Ishikawa (cell line): ENCODE measurements at regions not wholly inside any gene's neighbourhood (a gene's known extent, or its start where the extent isn't known, plus 50 kb on each side); places are given as distances from the start of the nearest gene placed in this dataset.

Experiments used
- CEBPB ChIP-seq: IDR thresholded peaks from 2 replicates; pipeline ENCODE4 v1.6.1; 2012
- CREB1 ChIP-seq: IDR thresholded peaks from 2 replicates; pipeline ENCODE4 v1.6.1; 2012; ENCODE audit warnings: low read depth
- EGR1 ChIP-seq: IDR thresholded peaks from 2 replicates; pipeline ENCODE4 v1.6.1; 2012
- EP300 ChIP-seq: IDR thresholded peaks from 2 replicates; pipeline ENCODE4 v1.6.1; 2012; ENCODE audit warnings: borderline replicate concordance
- FOXM1 ChIP-seq: IDR thresholded peaks from 2 replicates; pipeline ENCODE4 v1.6.1; 2012; ENCODE audit warnings: low read depth, borderline replicate concordance
- NFIC ChIP-seq: IDR thresholded peaks from 2 replicates; pipeline ENCODE4 v1.6.1; 2012
- RAD21 ChIP-seq: IDR thresholded peaks from 2 replicates; pipeline ENCODE4 v1.6.1; 2012; ENCODE audit warnings: low read depth
- REST ChIP-seq: IDR thresholded peaks from 2 replicates; pipeline ENCODE4 v1.6.1; 2012; ENCODE audit warnings: low read depth, mild to moderate bottlenecking
- TAF1 ChIP-seq: IDR thresholded peaks from 2 replicates; pipeline ENCODE4 v1.6.1; 2012; ENCODE audit warnings: low read depth, mild to moderate bottlenecking
- TCF12 ChIP-seq: IDR thresholded peaks from 2 replicates; pipeline ENCODE4 v1.6.1; 2012; ENCODE audit warnings: low read depth
- TEAD4 ChIP-seq: IDR thresholded peaks from 2 replicates; pipeline ENCODE4 v1.6.1; 2012
- USF1 ChIP-seq: IDR thresholded peaks from 2 replicates; pipeline ENCODE4 v1.6.1; 2012
- YY1 ChIP-seq: IDR thresholded peaks from 2 replicates; pipeline ENCODE4 v1.6.1; 2012; ENCODE audit warnings: low read depth
- ZBTB7A ChIP-seq: IDR thresholded peaks from 2 replicates; pipeline ENCODE4 v1.6.1; 2012; ENCODE audit warnings: low read depth
- TF ChIP-seq, protein P1 (sequence below): IDR thresholded peaks from 2 replicates; pipeline ENCODE4 v1.6.1; 2012

DNA sequence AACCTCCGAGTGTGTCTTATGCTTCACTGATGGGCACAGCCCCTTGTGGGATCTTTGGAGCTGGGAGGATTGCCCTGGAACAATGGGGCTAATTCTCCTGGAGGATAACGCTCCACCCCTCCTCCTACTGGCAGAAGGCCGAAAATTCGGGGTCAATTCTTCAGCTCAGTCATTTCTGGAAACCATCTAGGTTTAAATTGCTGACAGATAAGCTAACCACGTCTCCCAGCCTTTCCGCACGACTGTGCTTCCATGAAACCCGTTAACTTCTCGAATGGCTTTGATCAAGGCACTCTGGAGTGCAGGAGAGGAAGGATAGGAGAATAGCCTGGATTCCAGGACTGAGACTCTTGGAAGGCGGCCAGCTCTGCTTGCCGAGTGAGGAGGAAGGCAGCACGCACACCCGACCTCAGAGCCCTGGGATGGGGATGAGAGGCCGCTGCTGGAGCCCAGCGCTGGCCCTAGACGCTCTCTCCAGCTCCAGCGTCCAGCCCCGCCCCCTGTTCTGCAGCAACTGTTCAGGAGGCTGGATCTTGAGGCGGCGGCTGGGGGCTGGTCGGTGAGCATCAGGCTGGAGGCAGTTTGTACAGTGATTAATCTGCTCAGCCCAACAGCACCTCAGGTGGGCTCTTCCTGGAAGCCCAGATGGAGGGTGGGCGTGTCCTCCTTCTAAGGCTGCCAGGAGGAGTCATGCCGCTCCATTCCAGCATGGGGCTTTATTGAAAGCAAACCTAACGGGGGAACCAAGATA lies 176.7 kb upstream of the NCAM1 start:
- TF ChIP-seq USF1 (no peak), CREB1 (no peak), ZBTB7A (no peak), EP300 (no peak), NFIC (no peak), TCF12 (no peak), TAF1 (no peak)

- TF ChIP-seq, protein P1, sequence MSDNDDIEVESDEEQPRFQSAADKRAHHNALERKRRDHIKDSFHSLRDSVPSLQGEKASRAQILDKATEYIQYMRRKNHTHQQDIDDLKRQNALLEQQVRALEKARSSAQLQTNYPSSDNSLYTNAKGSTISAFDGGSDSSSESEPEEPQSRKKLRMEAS, result no peak
- no peak for TF ChIP-seq TCF12
- no peak for TF ChIP-seq FOXM1
- no peak for TF ChIP-seq CEBPB
- TF ChIP-seq RAD21, result no peak
- no peak for TF ChIP-seq TAF1
- no peak for TF ChIP-seq YY1
- no peak for TF ChIP-seq ZBTB7A
- TF ChIP-seq EP300, result no peak
Observed at GRCh38 chr11:112785149-112785548, 176.1 kb upstream of the NCAM1 start.

DNA sequence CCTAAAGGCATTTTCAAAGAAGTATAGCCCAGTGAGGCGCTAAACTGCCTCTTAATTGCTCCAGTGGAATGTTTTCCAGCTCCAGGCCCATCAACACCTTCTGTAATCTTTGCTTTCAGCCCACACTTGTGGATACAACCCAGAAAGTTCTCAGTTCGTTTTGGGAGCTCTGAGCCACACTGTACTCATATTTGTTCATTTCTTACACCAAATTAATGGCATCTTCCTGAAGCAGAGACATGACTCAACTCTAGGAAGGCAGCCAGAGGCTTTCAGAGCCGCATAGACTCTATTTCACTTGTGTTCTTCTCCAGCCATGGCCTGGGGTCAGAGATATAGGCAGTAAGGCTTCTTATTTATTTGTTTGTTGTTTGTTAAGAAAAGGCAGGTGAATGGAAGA lies 175.5 kb upstream of the NCAM1 start:
- TF ChIP-seq EGR1 (no peak), EP300 (no peak), YY1 (no peak), TCF12 (no peak), FOXM1 (no peak), REST (no peak), RAD21 (no peak), CEBPB (no peak), CREB1 (no peak)
- TF ChIP-seq, protein P1, result no peak

GRCh38 chr11:112786196-112786595 lies 175.0 kb upstream of the NCAM1 start:
- no peak for TF ChIP-seq TEAD4
- no peak for TF ChIP-seq CEBPB
- no peak for TF ChIP-seq TAF1
- TF ChIP-seq USF1, result no peak
- TF ChIP-seq, protein P1, result no peak
- TF ChIP-seq ZBTB7A, result no peak

GRCh38 chr11:112786886-112787530 lies 174.2 kb upstream of the NCAM1 start:
- TF ChIP-seq NFIC (no peak), ZBTB7A (no peak), TEAD4 (no peak), TAF1 (no peak), RAD21 (no peak), FOXM1 (no peak), USF1 (no peak), CEBPB (no peak), TCF12 (no peak), CREB1 (no peak)
- TF ChIP-seq, protein P1, result no peak

- TF ChIP-seq EGR1, result no peak
- no peak for TF ChIP-seq CREB1
- no peak for TF ChIP-seq USF1
- TF ChIP-seq NFIC, result no peak
- TF ChIP-seq RAD21, result no peak
- no peak for TF ChIP-seq CEBPB
- TF ChIP-seq, protein P1, result no peak
- TF ChIP-seq REST, result no peak
- no peak for TF ChIP-seq YY1
- TF ChIP-seq TAF1, result no peak
- no peak for TF ChIP-seq FOXM1
- no peak for TF ChIP-seq TCF12
- TF ChIP-seq ZBTB7A, result no peak
- no peak for TF ChIP-seq TEAD4
- no peak for TF ChIP-seq EP300
Observed at GRCh38 chr11:112789481-112789880, 171.7 kb upstream of the NCAM1 start.
